ENCODE measurements at regions not wholly inside any gene's neighbourhood (a gene's known extent, or its start where the extent isn't known, plus 50 kb on each side); places are given as distances from the start of the nearest gene placed in this dataset.

DNA sequence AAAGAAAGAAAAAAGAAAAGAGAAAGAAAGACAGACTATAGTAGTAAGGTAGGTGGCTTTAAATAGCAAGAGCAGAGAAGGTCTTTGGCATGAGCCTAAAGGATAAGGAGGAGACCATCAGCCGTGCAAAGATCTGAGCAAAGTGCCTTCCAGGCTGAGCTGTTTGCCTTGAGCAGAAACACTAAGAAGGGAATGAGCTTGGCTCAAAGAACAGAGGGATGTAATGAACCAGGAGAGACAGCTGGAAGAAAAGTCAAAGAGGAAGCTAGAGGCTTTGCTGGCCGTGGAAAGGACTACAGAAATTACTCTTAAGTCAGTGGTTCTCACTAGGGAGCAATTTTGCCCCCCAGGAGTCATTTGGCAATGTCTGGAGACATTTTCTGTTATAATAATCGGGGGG, 228.6 kb downstream of the FGFR2 start:
- Mint-ChIP-seq H3K27ac (ENCODE audit: unreplicated experiment) (no peak overlapping the region), H3K27me3 (ENCODE audit: low read depth) (peaks cover 1% of the 10 kb centered on the region), H3K4me3 (ENCODE audit: unreplicated experiment) (no peak overlapping the region), H3K4me1 (ENCODE audit: low read depth) (peaks cover 7% of the 10 kb centered on the region), H3K9me3 (ENCODE audit: low read depth) (no peaks in the 10 kb centered on the region), H3K36me3 (ENCODE audit: low read depth) (no peaks in the 10 kb centered on the region)
- DNase-seq (ENCODE audit: low spot score) = no peak
- TF ChIP-seq, protein P1, sequence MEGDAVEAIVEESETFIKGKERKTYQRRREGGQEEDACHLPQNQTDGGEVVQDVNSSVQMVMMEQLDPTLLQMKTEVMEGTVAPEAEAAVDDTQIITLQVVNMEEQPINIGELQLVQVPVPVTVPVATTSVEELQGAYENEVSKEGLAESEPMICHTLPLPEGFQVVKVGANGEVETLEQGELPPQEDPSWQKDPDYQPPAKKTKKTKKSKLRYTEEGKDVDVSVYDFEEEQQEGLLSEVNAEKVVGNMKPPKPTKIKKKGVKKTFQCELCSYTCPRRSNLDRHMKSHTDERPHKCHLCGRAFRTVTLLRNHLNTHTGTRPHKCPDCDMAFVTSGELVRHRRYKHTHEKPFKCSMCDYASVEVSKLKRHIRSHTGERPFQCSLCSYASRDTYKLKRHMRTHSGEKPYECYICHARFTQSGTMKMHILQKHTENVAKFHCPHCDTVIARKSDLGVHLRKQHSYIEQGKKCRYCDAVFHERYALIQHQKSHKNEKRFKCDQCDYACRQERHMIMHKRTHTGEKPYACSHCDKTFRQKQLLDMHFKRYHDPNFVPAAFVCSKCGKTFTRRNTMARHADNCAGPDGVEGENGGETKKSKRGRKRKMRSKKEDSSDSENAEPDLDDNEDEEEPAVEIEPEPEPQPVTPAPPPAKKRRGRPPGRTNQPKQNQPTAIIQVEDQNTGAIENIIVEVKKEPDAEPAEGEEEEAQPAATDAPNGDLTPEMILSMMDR (IDR thresholded peaks at IDR 0.05) = no peak

GRCh38 chr10:121371836-121372235, 226.4 kb downstream of the FGFR2 start:
- Mint-ChIP-seq H3K36me3 (ENCODE audit: low read depth) (no peaks in the 10 kb centered on the region), H3K27me3 (ENCODE audit: low read depth) (no peaks in the 10 kb centered on the region), H3K9me3 (ENCODE audit: low read depth) (no peaks in the 10 kb centered on the region), H3K4me3 (ENCODE audit: unreplicated experiment) (no peak overlapping the region), H3K27ac (ENCODE audit: unreplicated experiment) (no peak overlapping the region), H3K4me1 (ENCODE audit: low read depth) (peaks cover 7% of the 10 kb centered on the region)
- DNase-seq (ENCODE audit: low spot score) = no peak
- TF ChIP-seq, protein P1 (IDR thresholded peaks at IDR 0.05) = no peak

GRCh38 chr10:121373411-121373810, 224.8 kb downstream of the FGFR2 start:
- no peak for DNase-seq (ENCODE audit: low spot score)
- Mint-ChIP-seq H3K4me1 (ENCODE audit: low read depth) (peaks cover 3% of the 10 kb centered on the region), H3K4me3 (ENCODE audit: unreplicated experiment) (no peak overlapping the region), H3K9me3 (ENCODE audit: low read depth) (no peaks in the 10 kb centered on the region), H3K27me3 (ENCODE audit: low read depth) (no peaks in the 10 kb centered on the region), H3K36me3 (ENCODE audit: low read depth) (no peaks in the 10 kb centered on the region), H3K27ac (ENCODE audit: unreplicated experiment) (no peak overlapping the region)
- TF ChIP-seq, protein P1 (IDR thresholded peaks at IDR 0.05) = no peak

DNA sequence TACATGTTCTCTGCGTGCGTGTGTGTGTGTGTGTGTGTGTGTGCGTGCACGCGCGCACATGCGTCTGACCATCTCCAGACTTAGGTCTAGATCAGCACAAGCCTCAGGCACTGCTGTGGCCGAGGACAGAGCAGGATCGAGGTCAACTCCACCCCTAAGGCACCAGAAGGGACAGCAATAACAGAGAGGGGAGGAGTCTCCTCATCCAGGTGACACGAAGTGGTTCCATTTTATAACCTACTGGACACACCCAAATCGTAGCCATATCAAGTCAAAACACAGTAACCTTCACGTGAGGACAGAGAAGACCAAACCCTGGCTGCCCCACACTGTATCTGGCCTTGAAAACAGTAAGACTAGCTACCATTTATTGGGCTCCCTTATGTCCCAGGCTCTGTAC, 224.1 kb downstream of the FGFR2 start:
- no peaks in the 10 kb centered on the region for H3K36me3 Mint-ChIP-seq (ENCODE audit: low read depth)
- H3K27ac Mint-ChIP-seq (ENCODE audit: unreplicated experiment) = no peak overlapping the region
- H3K4me1 Mint-ChIP-seq (ENCODE audit: low read depth) = no peaks in the 10 kb centered on the region
- no peaks in the 10 kb centered on the region for H3K9me3 Mint-ChIP-seq (ENCODE audit: low read depth)
- no peak overlapping the region for H3K4me3 Mint-ChIP-seq (ENCODE audit: unreplicated experiment)
- DNase-seq (ENCODE audit: low spot score) = no peak
- TF ChIP-seq, protein P1 (IDR thresholded peaks at IDR 0.05) = no peak
- no peaks in the 10 kb centered on the region for H3K27me3 Mint-ChIP-seq (ENCODE audit: low read depth)

- no peaks in the 10 kb centered on the region for H3K9me3 Mint-ChIP-seq (ENCODE audit: low read depth)
- H3K4me1 Mint-ChIP-seq (ENCODE audit: low read depth) = no peaks in the 10 kb centered on the region
Observed at GRCh38 chr10:121375172-121375571, 223.1 kb downstream of the FGFR2 start.

More at GRCh38 chr10:121375172-121375571, 223.1 kb downstream of the FGFR2 start:
- no peak overlapping the region for H3K4me3 Mint-ChIP-seq (ENCODE audit: unreplicated experiment)
- TF ChIP-seq, protein P1 (IDR thresholded peaks at IDR 0.05) = no peak
- H3K27me3 Mint-ChIP-seq (ENCODE audit: low read depth) = no peaks in the 10 kb centered on the region
- no peak overlapping the region for H3K27ac Mint-ChIP-seq (ENCODE audit: unreplicated experiment)
- DNase-seq (ENCODE audit: low spot score) = no peak
- H3K36me3 Mint-ChIP-seq (ENCODE audit: low read depth) = no peaks in the 10 kb centered on the region

Measured in chondrocyte (in vitro differentiated cells).